Nephron (organoid): ENCODE measurements at regions not wholly inside any gene's neighbourhood (a gene's known extent, or its start where the extent isn't known, plus 50 kb on each side); places are given as distances from the start of the nearest gene placed in this dataset.

Experiments
- H3K27ac Mint-ChIP-seq, 3 experiments: 2 replicates each; pipeline ENCODE4 v1.8.0; 2020; ENCODE audit warnings: mixed read lengths in 3 of 3, mild to moderate bottlenecking in 2 of 3, moderate library complexity in 1 of 3
- H3K27me3 Mint-ChIP-seq: 2 replicates; pipeline ENCODE4 v1.8.0; 2021; ENCODE audit warnings: low read depth, mild to moderate bottlenecking, moderate library complexity, mixed read lengths
- H3K36me3 Mint-ChIP-seq: 2 replicates; pipeline ENCODE4 v1.8.0; 2020; ENCODE audit warnings: low read depth, mixed read lengths
- H3K4me1 Mint-ChIP-seq: 2 replicates; pipeline ENCODE4 v1.8.0; 2020; ENCODE audit warnings: mixed read lengths
- H3K4me3 Mint-ChIP-seq, 3 experiments: 2 replicates each; pipeline ENCODE4 v1.8.0; 2020; ENCODE audit warnings: mild to moderate bottlenecking in 3 of 3, mixed read lengths in 3 of 3, moderate library complexity in 2 of 3
- H3K9me3 Mint-ChIP-seq: 2 replicates; pipeline ENCODE4 v1.8.0; 2020; ENCODE audit warnings: mixed read lengths
- CTCF ChIP-seq, 3 experiments: fragments of 200-600 bp; sonication (generic); IDR thresholded peaks; one replicate each; pipeline ENCODE4 v1.5.0; 2021; ENCODE audit warnings: antibody characterized with exemption in 3 of 3; ENCODE audit not compliant: unreplicated experiment in 3 of 3

DNA sequence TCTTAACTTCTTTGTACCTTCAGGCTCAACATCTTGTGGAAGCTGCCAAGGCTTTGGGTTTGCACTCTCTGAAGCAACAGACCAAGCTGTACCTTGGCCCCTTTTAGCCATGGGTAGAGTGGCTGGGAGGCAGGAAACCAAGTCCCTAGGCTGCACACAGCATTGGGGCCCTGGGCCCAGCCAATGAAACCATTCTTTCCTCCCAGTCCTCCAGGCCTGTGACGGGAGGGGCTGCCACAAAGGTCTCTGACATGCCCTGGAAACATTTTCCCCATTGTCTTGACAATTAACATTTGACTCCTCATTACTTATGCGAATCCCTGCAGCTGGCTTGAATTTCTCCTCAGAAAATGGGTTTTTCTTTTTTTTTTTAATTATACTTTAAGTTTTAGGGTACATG lies 253.1 kb upstream of the GADL1 start:
- no peak for TF ChIP-seq CTCF (IDR thresholded peaks at IDR 0.05; ENCODE audit: unreplicated experiment in 3 of 3)
- Mint-ChIP-seq H3K36me3 (no peaks in the 10 kb centered on the region), H3K4me3 (no peak overlapping the region), H3K4me1 (no peaks in the 10 kb centered on the region), H3K27ac (no peak overlapping the region), H3K9me3 (peaks cover 28% of the 10 kb centered on the region), H3K27me3 (no peaks in the 10 kb centered on the region)

DNA sequence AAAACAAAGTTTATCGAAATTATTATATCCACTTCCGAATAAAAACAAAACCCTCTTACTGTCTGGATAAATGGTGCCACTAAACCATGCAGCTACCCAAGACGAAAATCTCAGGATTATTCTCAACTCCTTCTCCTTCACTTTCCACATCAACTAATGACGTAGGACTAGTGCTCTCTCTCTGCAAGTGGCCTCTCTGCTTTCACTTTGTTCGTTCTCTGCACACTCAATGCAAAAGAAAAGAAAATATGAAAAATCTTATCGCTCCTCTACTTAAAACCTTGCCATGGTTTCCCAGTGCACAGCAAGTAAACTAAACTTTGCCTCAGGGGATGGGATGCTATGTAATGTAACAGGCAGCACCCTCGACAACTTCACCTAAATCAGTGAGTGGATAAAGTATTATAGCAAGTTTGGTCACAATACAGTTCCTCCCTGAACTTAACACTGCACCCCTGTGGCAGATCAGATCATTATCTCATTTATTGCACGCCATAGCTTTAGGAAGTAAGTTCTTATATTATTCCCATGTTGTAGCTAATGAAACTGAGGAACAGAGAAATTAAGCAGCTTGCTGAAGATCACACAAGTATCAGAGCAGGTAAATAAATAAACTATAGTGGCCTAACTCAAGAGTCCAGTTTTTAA lies 262.7 kb upstream of the GADL1 start:
- Mint-ChIP-seq H3K9me3 (no peaks in the 10 kb centered on the region), H3K36me3 (no peaks in the 10 kb centered on the region), H3K4me3 (no peak overlapping the region), H3K27me3 (no peaks in the 10 kb centered on the region), H3K27ac (no peak overlapping the region), H3K4me1 (no peaks in the 10 kb centered on the region)
- no peak for TF ChIP-seq CTCF (IDR thresholded peaks at IDR 0.05; ENCODE audit: unreplicated experiment in 3 of 3)

GRCh38 chr3:31157893-31158620 lies 263.6 kb upstream of the GADL1 start:
- no peak overlapping the region for H3K4me3 Mint-ChIP-seq
- H3K9me3 Mint-ChIP-seq: no peaks in the 10 kb centered on the region
- TF ChIP-seq CTCF (IDR thresholded peaks at IDR 0.05; ENCODE audit: unreplicated experiment in 3 of 3): no peak
- H3K27ac Mint-ChIP-seq: no peak overlapping the region
- H3K36me3 Mint-ChIP-seq: no peaks in the 10 kb centered on the region
- H3K27me3 Mint-ChIP-seq: peaks cover 5% of the 10 kb centered on the region
- no peaks in the 10 kb centered on the region for H3K4me1 Mint-ChIP-seq

GRCh38 chr3:31159331-31160039 lies 265.0 kb upstream of the GADL1 start:
- Mint-ChIP-seq H3K9me3 (no peaks in the 10 kb centered on the region), H3K36me3 (no peaks in the 10 kb centered on the region), H3K4me1 (no peaks in the 10 kb centered on the region), H3K27me3 (peaks cover 5% of the 10 kb centered on the region), H3K4me3 (no peak overlapping the region), H3K27ac (no peak overlapping the region)
- TF ChIP-seq CTCF (IDR thresholded peaks at IDR 0.05; ENCODE audit: unreplicated experiment in 3 of 3): no peak

DNA sequence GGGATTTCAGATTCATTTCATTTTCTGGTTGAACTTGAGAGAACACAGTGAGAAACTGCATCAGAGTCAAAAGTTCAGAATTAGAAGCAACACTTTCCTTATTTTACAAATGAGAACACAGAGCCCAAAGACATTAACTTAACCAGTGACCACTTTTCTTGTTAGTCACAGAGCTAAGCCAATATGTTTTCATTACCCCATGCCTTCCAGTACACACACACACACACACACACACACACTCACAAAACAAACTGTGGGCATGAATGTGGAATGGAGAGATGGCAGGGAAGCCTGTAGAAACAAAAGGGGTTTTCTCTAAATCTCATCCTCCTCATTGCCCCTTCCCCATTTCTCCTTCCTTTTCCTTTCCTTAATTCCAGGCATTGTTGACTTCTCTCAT lies 267.4 kb upstream of the GADL1 start:
- no peak for TF ChIP-seq CTCF (IDR thresholded peaks at IDR 0.05; ENCODE audit: unreplicated experiment in 3 of 3)
- H3K27me3 Mint-ChIP-seq: peaks cover 5% of the 10 kb centered on the region
- H3K4me1 Mint-ChIP-seq: peaks cover 19% of the 10 kb centered on the region
- H3K4me3 Mint-ChIP-seq: no peak overlapping the region
- no peak overlapping the region for H3K27ac Mint-ChIP-seq
- no peaks in the 10 kb centered on the region for H3K36me3 Mint-ChIP-seq
- no peaks in the 10 kb centered on the region for H3K9me3 Mint-ChIP-seq
